Urothelium cell line (cell line): ENCODE measurements at regions not wholly inside any gene's neighbourhood (a gene's known extent, or its start where the extent isn't known, plus 50 kb on each side); places are given as distances from the start of the nearest gene placed in this dataset.
"Not testable (repeated sequence)": the region's sequence is repeated elsewhere in the genome, so short reads cannot be mapped to it uniquely, and the experiment has no call there.

Experiments
- DNase-seq: peaks from one replicate; pipeline ENCODE4 v3.0.0; 2011; ENCODE audit warnings: low spot score, mixed read lengths
- FAIRE-seq: peaks from 2 replicates; lab custom pipeline; 2011; peaks lifted over from hg19 to GRCh38; lab: Jason Lieb, UNC

GRCh38 chr2:91497129-91498064, 2805.9 kb downstream of the RPIA start:
- DNase-seq: not testable (repeated sequence)

GRCh38 chr2:91498065-91498449, 2806.6 kb downstream of the RPIA start:
- DNase-seq, FAIRE-seq: not testable (repeated sequence)

More at GRCh38 chr2:91497129-91498064, 2805.9 kb downstream of the RPIA start:
- not testable (repeated sequence) for FAIRE-seq

- not testable (repeated sequence) for DNase-seq, FAIRE-seq
Measured at GRCh38 chr2:91498513-91499250, 2807.2 kb downstream of the RPIA start.

GRCh38 chr2:91499431-91500050, 2808.1 kb downstream of the RPIA start:
- FAIRE-seq, DNase-seq: not testable (repeated sequence)

GRCh38 chr2:91500246-91500977, 2808.9 kb downstream of the RPIA start:
- FAIRE-seq, DNase-seq: not testable (repeated sequence)

GRCh38 chr2:91500978-91501310, 2809.5 kb downstream of the RPIA start:
- not testable (repeated sequence) for DNase-seq, FAIRE-seq

- not testable (repeated sequence) for DNase-seq, FAIRE-seq
Measured at GRCh38 chr2:91501481-91502080, 2810.1 kb downstream of the RPIA start.

GRCh38 chr2:91503572-91503958, 2812.1 kb downstream of the RPIA start:
- not testable (repeated sequence) for DNase-seq, FAIRE-seq

GRCh38 chr2:91503959-91504741, 2812.7 kb downstream of the RPIA start:
- DNase-seq, FAIRE-seq: not testable (repeated sequence)

- not testable (repeated sequence) for FAIRE-seq, DNase-seq
Measured at GRCh38 chr2:91508816-91509215, 2817.3 kb downstream of the RPIA start.

GRCh38 chr2:91509276-91509675, 2817.8 kb downstream of the RPIA start:
- FAIRE-seq, DNase-seq: not testable (repeated sequence)

GRCh38 chr2:91511166-91511565, 2819.7 kb downstream of the RPIA start:
- not testable (repeated sequence) for FAIRE-seq, DNase-seq

GRCh38 chr2:91515966-91516365, 2824.5 kb downstream of the RPIA start:
- not testable (repeated sequence) for DNase-seq, FAIRE-seq

- not testable (repeated sequence) for DNase-seq, FAIRE-seq
Measured at GRCh38 chr2:91516669-91517068, 2825.2 kb downstream of the RPIA start.

GRCh38 chr2:91517846-91518245, 2826.4 kb downstream of the RPIA start:
- not testable (repeated sequence) for DNase-seq, FAIRE-seq

GRCh38 chr2:91518361-91518981, 2827.0 kb downstream of the RPIA start:
- FAIRE-seq, DNase-seq: not testable (repeated sequence)

- not testable (repeated sequence) for DNase-seq, FAIRE-seq
Measured at GRCh38 chr2:91519359-91519758, 2827.9 kb downstream of the RPIA start.

GRCh38 chr2:91519914-91520313, 2828.4 kb downstream of the RPIA start:
- FAIRE-seq, DNase-seq: not testable (repeated sequence)
